Gastrocnemius medialis (tissue), 4 donors: ENCODE measurements at regions not wholly inside any gene's neighbourhood (a gene's known extent, or its start where the extent isn't known, plus 50 kb on each side); places are given as distances from the start of the nearest gene placed in this dataset.
"Not testable (repeated sequence)": the region's sequence is repeated elsewhere in the genome, so short reads cannot be mapped to it uniquely, and the experiment has no call there.

Experiments
- CTCF ChIP-seq, 5 experiments: fragments of 450-650 bp in 3 of 5; fragments of 200-600 bp in 2 of 5; sonication (generic) in 2 of 5; IDR thresholded peaks in 4 of 5; conservative IDR thresholded peaks in 1 of 5; 1 replicate in 4 of 5; 2 replicates in 1 of 5; pipeline ENCODE4 v1.5.1; 2016 to 2019; ENCODE audit warnings: antibody characterized with exemption in 5 of 5, mild to moderate bottlenecking in 3 of 5, moderate library complexity in 3 of 5
- POLR2A ChIP-seq, 2 donors: fragments of 450-650 bp; IDR thresholded peaks; one replicate each; pipeline ENCODE4 v1.6.1; 2017; ENCODE audit warnings: antibody characterized with exemption in 2 of 2, mild to moderate bottlenecking in 2 of 2, moderate library complexity in 2 of 2

- not testable (repeated sequence) for TF ChIP-seq CTCF (IDR thresholded peaks at IDR 0.05 in 4 of 5, conservative IDR thresholded peaks at IDR 0.05 in 1 of 5); POLR2A (IDR thresholded peaks at IDR 0.05)
These were observed 158.9 kb downstream of the OR4M2 start for GRCh38 chr15:22238959-22239805.
